Spleen (tissue), 7 donors: ENCODE measurements at regions not wholly inside any gene's neighbourhood (a gene's known extent, or its start where the extent isn't known, plus 50 kb on each side); places are given as distances from the start of the nearest gene placed in this dataset.

Experiments used
- POLR2A ChIP-seq, 3 donors: fragments of 450-650 bp; IDR thresholded peaks; one replicate each; pipeline ENCODE4 v1.5.1; 2017; ENCODE audit warnings: antibody characterized with exemption in 3 of 3, mild to moderate bottlenecking in 1 of 3
- TF ChIP-seq, protein P1 (sequence below), 11 experiments: fragments of 200-600 bp in 7 of 11; fragments of 450-650 bp in 4 of 11; sonication (generic) in 4 of 11; IDR thresholded peaks in 8 of 11; conservative IDR thresholded peaks in 3 of 11; 1 replicate in 7 of 11; 2 replicates in 4 of 11; pipeline versions ENCODE4 v1.4.0 to v1.8.0; 2016 to 2021; ENCODE audit warnings: antibody characterized with exemption in 11 of 11, inconsistent platforms in 4 of 11, mild to moderate bottlenecking in 1 of 11
- donor health status: DM: no; HTN: no; CAD: no; lungs with moderate emphysema.
- donor health status: DM: no; HTN: no; CAD: no.
- donor health status: DM: no; HTN: no; CAD: no.

DNA sequence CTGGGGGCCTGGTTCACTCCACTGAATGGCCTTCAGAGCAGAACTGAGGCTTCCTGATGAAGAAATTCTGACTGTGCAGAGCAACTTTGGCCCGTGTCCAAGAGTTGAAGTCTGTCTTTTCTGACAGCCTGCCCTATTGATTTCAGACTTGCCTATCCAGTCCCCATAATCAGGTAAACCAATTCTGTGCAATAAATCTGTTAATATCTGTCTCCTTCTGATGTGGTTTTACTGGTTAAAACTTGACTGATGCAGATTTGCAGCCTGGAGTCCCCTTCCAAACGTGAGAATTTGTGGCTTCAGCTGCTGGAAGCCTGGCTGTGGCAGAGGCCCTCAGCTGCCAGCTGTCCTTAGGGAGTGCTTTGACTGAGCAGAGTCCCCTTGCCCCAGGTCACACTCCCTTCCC, 283.9 kb upstream of the ANKRD55 start:
- TF ChIP-seq, protein P1, sequence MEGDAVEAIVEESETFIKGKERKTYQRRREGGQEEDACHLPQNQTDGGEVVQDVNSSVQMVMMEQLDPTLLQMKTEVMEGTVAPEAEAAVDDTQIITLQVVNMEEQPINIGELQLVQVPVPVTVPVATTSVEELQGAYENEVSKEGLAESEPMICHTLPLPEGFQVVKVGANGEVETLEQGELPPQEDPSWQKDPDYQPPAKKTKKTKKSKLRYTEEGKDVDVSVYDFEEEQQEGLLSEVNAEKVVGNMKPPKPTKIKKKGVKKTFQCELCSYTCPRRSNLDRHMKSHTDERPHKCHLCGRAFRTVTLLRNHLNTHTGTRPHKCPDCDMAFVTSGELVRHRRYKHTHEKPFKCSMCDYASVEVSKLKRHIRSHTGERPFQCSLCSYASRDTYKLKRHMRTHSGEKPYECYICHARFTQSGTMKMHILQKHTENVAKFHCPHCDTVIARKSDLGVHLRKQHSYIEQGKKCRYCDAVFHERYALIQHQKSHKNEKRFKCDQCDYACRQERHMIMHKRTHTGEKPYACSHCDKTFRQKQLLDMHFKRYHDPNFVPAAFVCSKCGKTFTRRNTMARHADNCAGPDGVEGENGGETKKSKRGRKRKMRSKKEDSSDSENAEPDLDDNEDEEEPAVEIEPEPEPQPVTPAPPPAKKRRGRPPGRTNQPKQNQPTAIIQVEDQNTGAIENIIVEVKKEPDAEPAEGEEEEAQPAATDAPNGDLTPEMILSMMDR (IDR thresholded peaks at IDR 0.05 in 8 of 11, conservative IDR thresholded peaks at IDR 0.05 in 3 of 11), result no peak
- TF ChIP-seq POLR2A (IDR thresholded peaks at IDR 0.05), result no peak
